Tibial artery (tissue), 4 donors: ENCODE measurements at regions not wholly inside any gene's neighbourhood (a gene's known extent, or its start where the extent isn't known, plus 50 kb on each side); places are given as distances from the start of the nearest gene placed in this dataset.

ENCODE experiments used
- DNase-seq, 2 donors: peaks; one replicate each; pipeline ENCODE4 v3.0.0-alpha.2; 2019
- H3K27ac ChIP-seq, 2 donors: fragments of 200-600 bp; sonication (generic) in 1 of 2; 1 replicate in 1 of 2; 2 replicates in 1 of 2; pipeline ENCODE4 v1.5.1; 2018 to 2019; ENCODE audit warnings: mild to moderate bottlenecking in 1 of 2
- H3K27me3 ChIP-seq, 2 donors: fragments of 200-600 bp; sonication (generic) in 1 of 2; one replicate each; pipeline versions ENCODE4 v1.5.1 to v1.6.0; 2016 to 2019
- H3K36me3 ChIP-seq, 3 donors: fragments of 200-600 bp; sonication (generic) in 2 of 3; one replicate each; pipeline ENCODE4 v1.5.1; 2016 to 2019; ENCODE audit warnings: mild to moderate bottlenecking in 2 of 3
- H3K4me1 ChIP-seq, 4 donors: fragments of 200-600 bp; sonication (generic) in 2 of 4; 1 replicate in 3 of 4; 2 replicates in 1 of 4; pipeline ENCODE4 v1.5.1; 2016 to 2019
- H3K4me3 ChIP-seq, 2 donors: fragments of 200-600 bp; sonication (generic) in 1 of 2; 1 replicate in 1 of 2; 2 replicates in 1 of 2; pipeline ENCODE4 v1.5.1; 2018 to 2019; ENCODE audit warnings: mild to moderate bottlenecking in 2 of 2
- H3K9me3 ChIP-seq, 3 donors: fragments of 200-600 bp; sonication (generic) in 1 of 3; one replicate each; pipeline ENCODE4 v1.5.1; 2016 to 2019
- CTCF ChIP-seq, 2 experiments: fragments of 200-600 bp in 1 of 2; fragments of 450-650 bp in 1 of 2; IDR thresholded peaks; one replicate each; pipeline ENCODE4 v1.5.1; 2017 to 2019; ENCODE audit warnings: antibody characterized with exemption in 2 of 2, mild to moderate bottlenecking in 1 of 2, moderate library complexity in 1 of 2
- intact Hi-C: fragments of 100-400 bp; cut with DNase I; formaldehyde crosslinking; loops from one replicate; pipeline ENCODE4 v1.15.0; 2023; ENCODE audit warnings: low total_unique reads

GRCh38 chr6:141351721-141352120, 781.0 kb upstream of the GJE1 start:
- no peak overlapping the region for H3K27ac ChIP-seq
- H3K27me3 ChIP-seq: no peaks in the 10 kb centered on the region
- intact Hi-C loops: no loop called here
- peaks cover 0 to 5% (median 0%) of the 10 kb centered on the region in 4 donors for H3K4me1 ChIP-seq
- no peak overlapping the region for H3K4me3 ChIP-seq
- TF ChIP-seq CTCF (IDR thresholded peaks at IDR 0.05): no peak
- H3K36me3 ChIP-seq: no peaks in the 10 kb centered on the region
- no peaks in the 10 kb centered on the region for H3K9me3 ChIP-seq
- DNase-seq: no peak

GRCh38 chr6:141349710-141350109, 783.0 kb upstream of the GJE1 start:
- no peak for DNase-seq
- intact Hi-C loops: no loop called here
- no peak for TF ChIP-seq CTCF (IDR thresholded peaks at IDR 0.05)
- Histone ChIP-seq H3K4me1 (no peaks in the 10 kb centered on the region), H3K9me3 (no peaks in the 10 kb centered on the region), H3K27ac (no peak overlapping the region), H3K36me3 (no peaks in the 10 kb centered on the region), H3K27me3 (no peaks in the 10 kb centered on the region), H3K4me3 (no peak overlapping the region)

GRCh38 chr6:141347906-141348492, 784.7 kb upstream of the GJE1 start:
- Histone ChIP-seq H3K9me3 (no peaks in the 10 kb centered on the region), H3K36me3 (no peaks in the 10 kb centered on the region), H3K27ac (no peak overlapping the region), H3K27me3 (no peaks in the 10 kb centered on the region), H3K4me1 (no peaks in the 10 kb centered on the region), H3K4me3 (no peak overlapping the region)
- intact Hi-C loops: no loop called here
- no peak for TF ChIP-seq CTCF (IDR thresholded peaks at IDR 0.05)
- no peak for DNase-seq

DNA sequence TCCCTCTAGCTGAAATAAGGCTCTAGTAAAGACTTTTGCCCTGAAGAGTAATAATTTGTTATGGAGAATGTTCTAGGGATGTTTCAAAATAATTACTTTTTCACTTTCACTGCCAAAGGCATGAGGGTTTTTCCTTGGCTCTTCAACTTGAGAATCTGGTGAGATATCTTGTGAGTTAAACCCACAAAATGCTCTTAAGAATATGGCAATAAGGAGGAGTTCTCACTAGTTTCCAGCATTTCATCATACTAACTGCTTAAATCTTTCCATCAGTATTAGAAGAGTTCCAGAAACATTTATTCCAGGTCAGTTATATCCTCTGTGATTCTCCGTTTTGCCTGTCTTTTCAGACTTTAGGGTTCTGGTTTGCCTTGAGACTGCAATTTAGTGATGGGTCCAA, 785.6 kb upstream of the GJE1 start:
- no peak overlapping the region for H3K27ac ChIP-seq
- H3K4me1 ChIP-seq: no peaks in the 10 kb centered on the region
- H3K4me3 ChIP-seq: no peak overlapping the region
- H3K36me3 ChIP-seq: no peaks in the 10 kb centered on the region
- no peaks in the 10 kb centered on the region for H3K27me3 ChIP-seq
- TF ChIP-seq CTCF (IDR thresholded peaks at IDR 0.05): no peak
- no peak for DNase-seq
- intact Hi-C loops: no loop called here
- H3K9me3 ChIP-seq: no peaks in the 10 kb centered on the region

GRCh38 chr6:141346535-141346934, 786.2 kb upstream of the GJE1 start:
- no peak for TF ChIP-seq CTCF (IDR thresholded peaks at IDR 0.05)

GRCh38 chr6:141337191-141337590, 795.5 kb upstream of the GJE1 start:
- Histone ChIP-seq H3K36me3 (no peaks in the 10 kb centered on the region), H3K27me3 (no peaks in the 10 kb centered on the region), H3K4me3 (no peak overlapping the region), H3K9me3 (no peaks in the 10 kb centered on the region), H3K4me1 (peaks cover 0 to 15% (median 0%) of the 10 kb centered on the region in 4 donors), H3K27ac (no peak overlapping the region)
- no peak for TF ChIP-seq CTCF (IDR thresholded peaks at IDR 0.05)
- no peak for DNase-seq
- intact Hi-C loops: no loop called here

More at GRCh38 chr6:141346535-141346934, 786.2 kb upstream of the GJE1 start:
- Histone ChIP-seq H3K4me1 (no peaks in the 10 kb centered on the region), H3K36me3 (no peaks in the 10 kb centered on the region), H3K4me3 (no peak overlapping the region), H3K27me3 (no peaks in the 10 kb centered on the region), H3K27ac (no peak overlapping the region), H3K9me3 (no peaks in the 10 kb centered on the region)
- intact Hi-C loops: no loop called here
- no peak for DNase-seq
